Karpas-422 (cell line): ENCODE measurements at regions not wholly inside any gene's neighbourhood (a gene's known extent, or its start where the extent isn't known, plus 50 kb on each side); places are given as distances from the start of the nearest gene placed in this dataset.

Source experiments
- DNase-seq: peaks from one replicate; pipeline ENCODE4 v3.0.0-alpha.2; 2015
- H2AFZ ChIP-seq: fragments of 200-600 bp; sonication (generic); 2 replicates; pipeline ENCODE4 v1.6.1; 2014; ENCODE audit warnings: antibody characterized with exemption, low read length, mixed read lengths
- H3K27ac ChIP-seq: fragments of 200-600 bp; sonication (generic); 2 replicates; pipeline ENCODE4 v1.5.1; 2014; ENCODE audit warnings: mild to moderate bottlenecking, low read length, moderate library complexity
- H3K27me3 ChIP-seq: fragments of 200-600 bp; sonication (generic); 2 replicates; pipeline ENCODE4 v1.6.1; 2014; ENCODE audit warnings: low read length, mixed read lengths
- H3K36me3 ChIP-seq: fragments of 200-600 bp; sonication (generic); 2 replicates; pipeline ENCODE4 v1.6.1; 2014; ENCODE audit warnings: low read length, mixed read lengths; ENCODE audit not compliant: insufficient read depth
- H3K4me1 ChIP-seq: fragments of 200-600 bp; sonication (generic); 2 replicates; pipeline ENCODE4 v1.6.1; 2014; ENCODE audit warnings: mild to moderate bottlenecking, low read length, mixed read lengths
- H3K4me2 ChIP-seq: fragments of 200-600 bp; sonication (generic); 2 replicates; pipeline ENCODE4 v1.6.1; 2014; ENCODE audit warnings: low read length, low read depth, mild to moderate bottlenecking; ENCODE audit not compliant: poor library complexity, severe bottlenecking
- H3K4me3 ChIP-seq: fragments of 200-600 bp; sonication (generic); 2 replicates; pipeline ENCODE4 v1.5.1; 2014; ENCODE audit warnings: mild to moderate bottlenecking, antibody characterized with exemption, low read length, mixed read lengths
- H3K79me2 ChIP-seq: fragments of 200-600 bp; sonication (generic); 2 replicates; pipeline ENCODE4 v1.6.1; 2014; ENCODE audit warnings: mild to moderate bottlenecking, low read length, mixed read lengths
- H3K9ac ChIP-seq: fragments of 200-600 bp; sonication (generic); 2 replicates; pipeline ENCODE4 v1.6.0; 2014; ENCODE audit warnings: low read length
- H3K9me2 ChIP-seq: fragments of 200-600 bp; sonication (generic), shearing (Covaris generic); replicated peaks from 2 replicates; pipeline ENCODE4 v1.6.0; 2014; ENCODE audit warnings: mild to moderate bottlenecking, low read length, moderate library complexity; ENCODE audit not compliant: insufficient read depth
- H3K9me3 ChIP-seq: fragments of 300-700, 200-600 bp; sonication (generic); 2 replicates; pipeline ENCODE4 v1.6.1; 2014; ENCODE audit warnings: low read length, mixed read lengths
- H4K20me1 ChIP-seq: fragments of 200-600 bp; sonication (generic); 2 replicates; pipeline ENCODE4 v1.6.1; 2014; ENCODE audit warnings: mild to moderate bottlenecking, antibody characterized with exemption, low read length, low read depth; ENCODE audit not compliant: insufficient read depth

DNA sequence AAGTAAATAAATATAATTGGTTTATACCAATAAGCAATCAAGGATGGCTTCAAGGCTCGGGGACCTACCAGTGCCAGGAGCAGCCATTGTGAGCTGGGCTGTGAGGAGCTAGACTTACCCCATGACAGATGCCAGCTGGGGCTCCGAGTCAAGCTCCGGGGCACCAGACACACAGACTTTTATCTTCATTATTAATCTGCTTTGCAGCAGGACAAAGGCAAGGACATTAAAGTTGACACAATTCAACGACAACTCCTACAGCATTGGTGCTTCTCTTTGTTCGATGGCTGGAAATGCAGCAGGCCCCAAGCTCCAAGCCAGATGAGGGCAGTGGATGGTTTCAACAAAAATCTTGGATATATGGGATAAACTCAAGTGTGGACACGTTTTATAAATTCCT, 68.3 kb downstream of the CD24 start:
- Histone ChIP-seq H3K4me2 (no peak overlapping the region), H3K27me3 (no peaks in the 10 kb centered on the region), H3K27ac (no peak overlapping the region), H3K9me2 (no peaks in the 10 kb centered on the region), H3K9ac (no peak overlapping the region), H3K79me2 (no peaks in the 10 kb centered on the region), H4K20me1 (no peaks in the 10 kb centered on the region), H3K4me3 (no peak overlapping the region), H3K9me3 (0 out of 2 replicates have a peak, but pooled peaks cover 4% of the 10 kb centered on the region), H3K36me3 (no peaks in the 10 kb centered on the region), H2AFZ (no peak overlapping the region), H3K4me1 (no peaks in the 10 kb centered on the region)
- DNase-seq, result no peak

DNA sequence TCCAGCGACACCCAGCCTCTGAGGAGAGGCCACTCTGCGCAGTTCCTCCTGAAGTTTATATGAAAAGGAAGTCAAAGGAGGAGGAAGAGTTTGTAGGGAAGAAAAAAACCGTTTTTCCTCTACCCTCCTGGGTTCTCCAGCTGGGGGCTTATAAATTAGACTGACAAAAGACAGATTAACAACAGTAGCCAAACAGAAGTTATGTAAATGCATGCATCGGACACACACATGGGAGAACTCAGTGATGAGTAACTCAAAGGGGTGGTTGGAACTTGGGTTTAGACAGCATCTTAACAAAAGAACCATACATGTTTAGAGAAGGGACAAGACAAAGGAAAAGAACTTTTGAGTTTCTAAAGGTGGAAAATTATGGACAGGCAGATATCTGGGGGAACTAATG, 71.2 kb downstream of the CD24 start:
- no peak for DNase-seq
- Histone ChIP-seq H3K9ac (no peak overlapping the region), H3K9me3 (0 out of 2 replicates have a peak, but pooled peaks cover 4% of the 10 kb centered on the region), H3K4me3 (no peak overlapping the region), H4K20me1 (no peaks in the 10 kb centered on the region), H3K9me2 (no peaks in the 10 kb centered on the region), H3K79me2 (no peaks in the 10 kb centered on the region), H3K36me3 (no peaks in the 10 kb centered on the region), H3K27ac (no peak overlapping the region), H3K4me2 (no peak overlapping the region), H2AFZ (no peak overlapping the region), H3K4me1 (no peaks in the 10 kb centered on the region), H3K27me3 (0 out of 2 replicates have a peak, but pooled peaks cover 3% of the 10 kb centered on the region)

DNA sequence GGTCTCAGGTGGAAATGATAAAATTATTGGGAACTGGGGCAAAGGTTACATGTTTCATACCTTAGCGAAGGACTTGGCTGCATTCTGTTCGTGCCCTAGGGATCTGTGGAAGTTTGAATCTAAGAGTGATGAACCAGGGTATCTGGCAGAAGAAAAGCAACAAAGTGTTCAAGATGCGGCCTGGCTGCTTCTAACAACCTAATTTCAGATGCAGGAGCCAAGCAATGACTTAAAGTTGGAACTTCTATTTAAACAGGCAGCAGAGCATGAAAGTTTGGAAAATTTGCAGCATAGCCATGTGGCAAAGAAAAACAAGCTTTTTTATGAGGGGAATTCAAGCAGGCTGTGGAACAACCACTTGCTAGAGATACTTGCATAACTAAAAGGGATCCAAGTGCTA, 73.5 kb downstream of the CD24 start:
- Histone ChIP-seq H3K36me3 (no peaks in the 10 kb centered on the region), H3K27ac (no peak overlapping the region), H2AFZ (no peak overlapping the region), H3K9me3 (0 out of 2 replicates have a peak, but pooled peaks cover 4% of the 10 kb centered on the region), H3K4me2 (no peak overlapping the region), H3K27me3 (0 out of 2 replicates have a peak, but pooled peaks cover 3% of the 10 kb centered on the region), H3K9me2 (no peaks in the 10 kb centered on the region), H3K4me3 (no peak overlapping the region), H3K9ac (no peak overlapping the region), H3K79me2 (no peaks in the 10 kb centered on the region), H3K4me1 (no peaks in the 10 kb centered on the region), H4K20me1 (no peaks in the 10 kb centered on the region)
- no peak for DNase-seq

DNA sequence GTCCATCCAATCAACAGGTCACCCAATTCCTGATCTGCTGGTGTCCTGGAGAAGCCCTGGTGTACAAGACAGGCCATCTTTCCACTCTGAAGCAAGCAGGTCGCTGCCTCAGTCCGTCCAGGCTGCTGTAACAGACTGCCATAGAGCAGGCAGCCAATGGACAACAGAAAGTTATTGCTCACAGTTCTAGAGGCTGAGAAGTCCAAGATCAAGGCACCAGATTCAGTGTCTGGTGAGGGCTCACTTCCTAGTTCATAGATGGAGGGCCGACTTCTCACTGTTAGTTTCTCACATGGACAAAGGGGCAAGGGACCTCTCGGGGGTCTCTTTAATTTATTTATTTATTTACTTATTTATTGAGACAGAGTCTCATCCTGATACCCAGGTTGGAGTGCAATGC, 74.8 kb downstream of the CD24 start:
- Histone ChIP-seq H3K27ac (no peak overlapping the region), H3K9me3 (0 out of 2 replicates have a peak, but pooled peaks cover 4% of the 10 kb centered on the region), H3K4me1 (no peaks in the 10 kb centered on the region), H3K4me2 (no peak overlapping the region), H2AFZ (peak overlapping the region; percentile 12; the same call in 1 of the 2 replicates), H3K27me3 (0 out of 2 replicates have a peak, but pooled peaks cover 3% of the 10 kb centered on the region), H3K36me3 (no peaks in the 10 kb centered on the region), H3K4me3 (no peak overlapping the region), H3K9me2 (no peaks in the 10 kb centered on the region), H4K20me1 (no peaks in the 10 kb centered on the region), H3K79me2 (no peaks in the 10 kb centered on the region), H3K9ac (no peak overlapping the region)
- no peak for DNase-seq

DNA sequence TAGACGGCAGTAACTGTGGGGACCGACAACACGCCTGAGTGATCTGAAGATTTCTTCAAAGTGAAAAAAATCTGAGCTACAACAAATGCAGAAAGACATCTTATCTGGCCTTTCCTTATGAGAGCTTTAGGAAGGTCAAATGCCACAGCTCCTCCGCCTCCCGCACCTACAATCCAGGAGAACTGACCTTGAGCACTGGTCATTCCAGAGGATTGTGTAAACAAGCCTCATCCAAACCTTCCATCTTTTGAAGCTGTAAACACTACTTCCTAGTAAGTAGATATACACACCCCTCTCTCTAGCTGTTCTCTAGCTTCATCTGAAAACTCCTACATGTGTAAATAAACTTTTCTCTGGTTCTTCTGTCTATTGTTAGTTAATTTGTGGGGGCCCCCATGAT, 76.9 kb downstream of the CD24 start:
- Histone ChIP-seq H3K9me2 (no peaks in the 10 kb centered on the region), H2AFZ (no peak overlapping the region), H3K4me3 (no peak overlapping the region), H3K9ac (no peak overlapping the region), H3K9me3 (0 out of 2 replicates have a peak, but pooled peaks cover 4% of the 10 kb centered on the region), H3K4me1 (no peaks in the 10 kb centered on the region), H3K27me3 (0 out of 2 replicates have a peak, but pooled peaks cover 3% of the 10 kb centered on the region), H3K4me2 (no peak overlapping the region), H4K20me1 (no peaks in the 10 kb centered on the region), H3K27ac (no peak overlapping the region), H3K79me2 (no peaks in the 10 kb centered on the region), H3K36me3 (no peaks in the 10 kb centered on the region)
- DNase-seq, result no peak

DNA sequence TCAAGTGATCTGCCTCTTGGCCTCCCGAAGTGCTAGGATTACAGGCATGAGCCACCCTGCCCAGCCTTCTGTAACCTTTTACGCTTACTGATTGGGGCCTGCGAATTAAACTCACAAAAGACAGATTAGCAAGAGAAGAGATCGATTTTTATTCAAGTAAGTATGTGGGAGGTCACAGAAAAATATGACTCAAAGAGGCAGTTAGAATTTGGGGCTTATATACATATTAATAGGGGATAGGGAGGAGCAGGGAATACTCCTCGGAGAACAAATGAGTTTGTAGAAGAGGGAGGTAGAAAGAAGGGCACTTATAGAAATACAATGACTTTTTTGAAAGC, 78.9 kb downstream of the CD24 start:
- no peak overlapping the region for H3K4me2 ChIP-seq
- H3K27me3 ChIP-seq, result 0 out of 2 replicates have a peak, but pooled peaks cover 3% of the 10 kb centered on the region
- no peak overlapping the region for H2AFZ ChIP-seq
- H3K4me3 ChIP-seq, result no peak overlapping the region
- H3K4me1 ChIP-seq, result no peaks in the 10 kb centered on the region
- no peaks in the 10 kb centered on the region for H3K9me3 ChIP-seq
- no peaks in the 10 kb centered on the region for H4K20me1 ChIP-seq
- no peak overlapping the region for H3K27ac ChIP-seq
- no peak for DNase-seq
- H3K36me3 ChIP-seq, result no peaks in the 10 kb centered on the region
- no peaks in the 10 kb centered on the region for H3K9me2 ChIP-seq
- no peak overlapping the region for H3K9ac ChIP-seq
- H3K79me2 ChIP-seq, result no peaks in the 10 kb centered on the region

DNA sequence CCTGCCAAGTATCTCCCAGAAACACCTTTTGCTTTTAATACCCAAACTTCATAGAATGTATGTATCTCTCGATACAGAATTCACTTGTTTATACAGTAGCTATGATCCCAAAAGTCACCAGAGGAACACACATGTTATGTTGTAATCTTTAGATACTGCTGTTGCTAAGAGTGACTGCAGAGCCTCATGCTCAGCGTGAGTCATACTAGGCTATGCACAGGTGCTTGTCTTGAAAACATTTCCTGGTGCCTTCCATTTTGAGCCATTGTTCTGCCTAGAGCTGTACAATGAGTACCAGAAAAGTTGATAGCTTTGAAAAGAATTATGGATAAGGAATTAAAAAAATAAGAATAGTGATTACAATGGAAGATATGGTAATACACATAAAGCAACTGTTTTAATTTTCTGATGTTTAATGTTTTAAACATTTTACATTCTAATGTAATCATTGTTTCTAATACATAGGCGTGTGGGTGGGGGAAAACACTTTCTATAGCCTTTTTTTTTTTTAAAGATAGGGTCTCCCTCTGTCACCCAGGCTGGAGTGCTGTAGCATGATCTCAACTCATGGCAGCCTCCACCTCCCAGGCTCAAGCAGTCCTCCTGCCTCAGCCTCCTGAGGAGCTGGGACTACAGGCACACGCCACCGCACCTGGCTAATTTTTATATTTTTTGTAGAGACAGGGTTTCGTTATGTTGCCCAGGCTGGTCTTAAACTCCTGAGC, 79.4 kb downstream of the CD24 start:
- H3K4me2 ChIP-seq, result no peak overlapping the region
- no peak overlapping the region for H3K9ac ChIP-seq
- no peaks in the 10 kb centered on the region for H3K79me2 ChIP-seq
- no peaks in the 10 kb centered on the region for H3K36me3 ChIP-seq
- H4K20me1 ChIP-seq, result no peaks in the 10 kb centered on the region
- H3K4me3 ChIP-seq, result no peak overlapping the region
- H3K27ac ChIP-seq, result no peak overlapping the region
- DNase-seq, result no peak
- no peaks in the 10 kb centered on the region for H3K9me2 ChIP-seq
- H3K9me3 ChIP-seq, result no peaks in the 10 kb centered on the region
- no peak overlapping the region for H2AFZ ChIP-seq
- H3K27me3 ChIP-seq, result 0 out of 2 replicates have a peak, but pooled peaks cover 3% of the 10 kb centered on the region
- no peaks in the 10 kb centered on the region for H3K4me1 ChIP-seq

DNA sequence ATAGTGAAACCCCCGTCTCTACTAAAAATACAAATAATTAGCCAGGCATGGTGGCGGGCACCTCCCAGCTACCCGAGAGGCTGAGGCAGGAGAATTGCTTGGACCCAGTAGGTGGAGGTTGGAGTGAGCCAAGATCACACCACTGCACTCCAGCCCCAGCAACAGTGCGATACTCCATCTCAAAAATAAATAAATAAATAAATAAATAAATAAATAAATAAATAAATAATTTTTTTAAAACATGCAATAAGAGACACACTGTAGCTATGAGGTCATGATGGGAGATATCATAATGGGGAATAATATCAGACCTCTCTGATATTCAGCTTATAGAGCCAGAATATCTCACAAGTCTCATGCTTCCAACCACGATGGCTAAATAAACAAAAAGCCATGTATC, 82.3 kb downstream of the CD24 start:
- H2AFZ ChIP-seq, result no peak overlapping the region
- no peaks in the 10 kb centered on the region for H3K79me2 ChIP-seq
- DNase-seq, result no peak
- H3K9ac ChIP-seq, result no peak overlapping the region
- H3K9me2 ChIP-seq, result no peaks in the 10 kb centered on the region
- H3K4me3 ChIP-seq, result no peak overlapping the region
- H3K27ac ChIP-seq, result no peak overlapping the region
- H3K4me2 ChIP-seq, result no peak overlapping the region
- no peaks in the 10 kb centered on the region for H3K4me1 ChIP-seq
- no peaks in the 10 kb centered on the region for H3K36me3 ChIP-seq
- H3K9me3 ChIP-seq, result no peaks in the 10 kb centered on the region
- no peaks in the 10 kb centered on the region for H4K20me1 ChIP-seq
- no peaks in the 10 kb centered on the region for H3K27me3 ChIP-seq
